A673 (cell line): ENCODE measurements at regions not wholly inside any gene's neighbourhood (a gene's known extent, or its start where the extent isn't known, plus 50 kb on each side); places are given as distances from the start of the nearest gene placed in this dataset.

Experiments used
- CTCF ChIP-seq: fragments of 300-800, 200-600 bp; sonication (generic); conservative IDR thresholded peaks from 2 replicates; pipeline ENCODE4 v1.5.1; 2017; ENCODE audit warnings: low read depth, mild to moderate bottlenecking, antibody characterized with exemption, low read length, moderate library complexity, mixed read lengths
- EZH2 ChIP-seq: fragments of 200-600 bp; sonication (generic); IDR thresholded peaks from 2 replicates; pipeline ENCODE4 v1.6.1; 2017; ENCODE audit warnings: borderline replicate concordance, low read depth, mild to moderate bottlenecking, mixed read lengths, antibody characterized with exemption, low read length; ENCODE audit not compliant: poor library complexity, severe bottlenecking

GRCh38 chr1:181249186-181249585 lies 160.7 kb downstream of the IER5 start:
- TF ChIP-seq CTCF (no peak), EZH2 (no peak)
